Epidermal melanocyte (primary cell): ENCODE measurements at regions not wholly inside any gene's neighbourhood (a gene's known extent, or its start where the extent isn't known, plus 50 kb on each side); places are given as distances from the start of the nearest gene placed in this dataset.
"Not testable (repeated sequence)": the region's sequence is repeated elsewhere in the genome, so short reads cannot be mapped to it uniquely, and the experiment has no call there.

ENCODE experiments used
- DNase-seq: peaks from one replicate; pipeline ENCODE4 v3.0.0; 2011; ENCODE audit warnings: low spot score; ENCODE audit not compliant: insufficient read length

- DNase-seq = no peak
These were observed 108.0 kb upstream of the CACHD1 start for GRCh38 chr1:64361974-64362373.

GRCh38 chr1:64363111-64363510 is 106.8 kb upstream of the CACHD1 start:
- no peak for DNase-seq

GRCh38 chr1:64363616-64364015 is 106.3 kb upstream of the CACHD1 start:
- DNase-seq = no peak

GRCh38 chr1:64366821-64367220 is 103.1 kb upstream of the CACHD1 start:
- DNase-seq = no peak

- no peak for DNase-seq
These were observed 101.6 kb upstream of the CACHD1 start for GRCh38 chr1:64368344-64368743.

GRCh38 chr1:64378826-64379225 is 91.1 kb upstream of the CACHD1 start:
- DNase-seq = no peak

GRCh38 chr1:64387389-64388285 is 82.3 kb upstream of the CACHD1 start:
- no peak for DNase-seq

- no peak for DNase-seq
These were observed 81.6 kb upstream of the CACHD1 start for GRCh38 chr1:64388336-64388735.

GRCh38 chr1:64392109-64392508 is 77.8 kb upstream of the CACHD1 start:
- no peak for DNase-seq

- no peak for DNase-seq
These were observed 76.1 kb upstream of the CACHD1 start for GRCh38 chr1:64393790-64394189.

GRCh38 chr1:64396817-64397216 is 73.1 kb upstream of the CACHD1 start:
- no peak for DNase-seq

- no peak for DNase-seq
These were observed 72.4 kb upstream of the CACHD1 start for GRCh38 chr1:64397541-64397940.

- no peak for DNase-seq
These were observed 71.0 kb upstream of the CACHD1 start for GRCh38 chr1:64398936-64399335.

- no peak for DNase-seq
These were observed 68.6 kb upstream of the CACHD1 start for GRCh38 chr1:64401285-64401684.

- no peak for DNase-seq
These were observed 66.6 kb upstream of the CACHD1 start for GRCh38 chr1:64403331-64403730.

- no peak for DNase-seq
These were observed 65.7 kb upstream of the CACHD1 start for GRCh38 chr1:64404202-64404601.

- DNase-seq = no peak
These were observed 64.1 kb upstream of the CACHD1 start for GRCh38 chr1:64405833-64406232.

GRCh38 chr1:64410217-64410616 is 59.7 kb upstream of the CACHD1 start:
- no peak for DNase-seq

- DNase-seq = not testable (repeated sequence)
These were observed 54.9 kb upstream of the CACHD1 start for GRCh38 chr1:64414855-64415546.

- DNase-seq = no peak
These were observed 52.1 kb upstream of the CACHD1 start for GRCh38 chr1:64417803-64418202.
